AG04450 (cell line): ENCODE measurements at regions not wholly inside any gene's neighbourhood (a gene's known extent, or its start where the extent isn't known, plus 50 kb on each side); places are given as distances from the start of the nearest gene placed in this dataset.
"Not testable (repeated sequence)": the region's sequence is repeated elsewhere in the genome, so short reads cannot be mapped to it uniquely, and the experiment has no call there.

Source experiments
- CTCF ChIA-PET: fragments of 300-600, 350-600 bp; formaldehyde crosslinking; extraction: SDS; loops from one replicate; lab custom pipeline; 2022; ENCODE audit warnings: antibody characterized with exemption, inconsistent platforms; lab: Charles Lee
- POLR2A ChIA-PET: fragments of 350-600 bp; formaldehyde crosslinking; extraction: SDS; loops from one replicate; lab custom pipeline; 2021; ENCODE audit warnings: antibody characterized with exemption, inconsistent platforms; lab: Yijun Ruan, JAX
- DNase-seq: peaks from one replicate; pipeline ENCODE4 v3.0.0-alpha.2; 2011; ENCODE audit warnings: low read depth, low spot score
- H3K27ac ChIP-seq: one replicate; pipeline ENCODE4 v1.5.1; 2012; ENCODE audit warnings: low read depth, low read length, control low read depth
- H3K27me3 ChIP-seq: one replicate; pipeline ENCODE4 v1.6.0; 2012; ENCODE audit warnings: low read length; ENCODE audit not compliant: control insufficient read depth, insufficient read depth
- H3K4me3 ChIP-seq: 2 replicates; pipeline ENCODE4 v1.5.1; 2011; ENCODE audit warnings: mild to moderate bottlenecking, low read depth, low read length, control low read depth
- H3K9me3 ChIP-seq: 2 replicates; pipeline ENCODE4 v1.5.1; 2012; ENCODE audit warnings: low read length; ENCODE audit not compliant: control insufficient read depth, insufficient read depth
- TF ChIP-seq, protein P1 (sequence below): IDR thresholded peaks from 2 replicates; pipeline ENCODE4 v1.5.1; 2011; ENCODE audit warnings: low read depth, low read length, control low read depth, inconsistent platforms

DNA sequence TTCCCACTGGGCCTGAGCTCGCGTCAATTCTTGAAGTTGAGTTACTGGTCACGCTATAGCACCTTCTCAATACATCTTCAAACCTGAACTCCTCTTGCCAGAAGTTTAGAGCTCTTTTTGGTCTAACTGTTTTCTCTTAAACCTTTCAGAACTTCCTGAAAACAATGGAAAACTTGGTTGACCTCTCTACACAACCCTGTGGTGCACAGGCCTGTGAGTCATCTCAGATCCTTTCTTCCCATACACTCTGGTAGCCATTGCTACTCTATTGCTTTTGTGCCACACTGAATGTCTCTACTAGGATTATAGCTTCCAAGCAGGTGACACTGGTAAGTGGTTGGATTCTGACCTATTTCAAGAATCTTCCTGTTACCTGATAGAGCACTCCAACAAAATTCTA, 321.5 kb upstream of the FSIP2 start:
- no peak for DNase-seq
- Histone ChIP-seq H3K4me3 (no peak overlapping the region), H3K27me3 (no peaks in the 10 kb centered on the region), H3K9me3 (peaks cover 6% of the 10 kb centered on the region), H3K27ac (no peak overlapping the region)
- TF ChIP-seq, protein P1, sequence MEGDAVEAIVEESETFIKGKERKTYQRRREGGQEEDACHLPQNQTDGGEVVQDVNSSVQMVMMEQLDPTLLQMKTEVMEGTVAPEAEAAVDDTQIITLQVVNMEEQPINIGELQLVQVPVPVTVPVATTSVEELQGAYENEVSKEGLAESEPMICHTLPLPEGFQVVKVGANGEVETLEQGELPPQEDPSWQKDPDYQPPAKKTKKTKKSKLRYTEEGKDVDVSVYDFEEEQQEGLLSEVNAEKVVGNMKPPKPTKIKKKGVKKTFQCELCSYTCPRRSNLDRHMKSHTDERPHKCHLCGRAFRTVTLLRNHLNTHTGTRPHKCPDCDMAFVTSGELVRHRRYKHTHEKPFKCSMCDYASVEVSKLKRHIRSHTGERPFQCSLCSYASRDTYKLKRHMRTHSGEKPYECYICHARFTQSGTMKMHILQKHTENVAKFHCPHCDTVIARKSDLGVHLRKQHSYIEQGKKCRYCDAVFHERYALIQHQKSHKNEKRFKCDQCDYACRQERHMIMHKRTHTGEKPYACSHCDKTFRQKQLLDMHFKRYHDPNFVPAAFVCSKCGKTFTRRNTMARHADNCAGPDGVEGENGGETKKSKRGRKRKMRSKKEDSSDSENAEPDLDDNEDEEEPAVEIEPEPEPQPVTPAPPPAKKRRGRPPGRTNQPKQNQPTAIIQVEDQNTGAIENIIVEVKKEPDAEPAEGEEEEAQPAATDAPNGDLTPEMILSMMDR: no peak
- CTCF ChIA-PET: interaction anchor here (1.0 kb wide), 1 partner anchor 8 kb away, joined by 3 read pairs; no protein-coding TSS in a partner anchor
- POLR2A ChIA-PET: no interaction called here

DNA sequence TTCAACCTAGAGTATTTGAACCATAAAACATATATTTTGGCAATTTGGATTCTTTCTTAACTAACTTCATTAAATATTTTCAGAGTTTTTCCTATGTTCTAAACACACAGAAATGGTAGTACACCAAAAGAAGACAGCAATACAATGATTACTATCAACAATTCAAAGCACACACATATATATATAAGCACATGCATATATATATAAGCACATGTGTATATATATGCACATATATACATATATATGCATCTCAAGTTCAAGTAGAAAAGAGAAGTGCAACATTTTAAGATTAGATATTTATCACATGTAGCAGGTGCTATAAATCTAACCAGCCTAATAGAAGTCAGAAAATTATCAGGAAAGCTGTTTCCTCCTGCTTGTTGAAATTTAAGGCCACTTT, 320.9 kb upstream of the FSIP2 start:
- Histone ChIP-seq H3K9me3 (peaks cover 6% of the 10 kb centered on the region), H3K27me3 (no peaks in the 10 kb centered on the region), H3K27ac (no peak overlapping the region), H3K4me3 (no peak overlapping the region)
- POLR2A ChIA-PET: no interaction called here
- TF ChIP-seq, protein P1: no peak
- CTCF ChIA-PET: interaction anchor here (1.0 kb wide), 1 partner anchor 8 kb away, joined by 3 read pairs; no protein-coding TSS in a partner anchor
- DNase-seq: no peak

DNA sequence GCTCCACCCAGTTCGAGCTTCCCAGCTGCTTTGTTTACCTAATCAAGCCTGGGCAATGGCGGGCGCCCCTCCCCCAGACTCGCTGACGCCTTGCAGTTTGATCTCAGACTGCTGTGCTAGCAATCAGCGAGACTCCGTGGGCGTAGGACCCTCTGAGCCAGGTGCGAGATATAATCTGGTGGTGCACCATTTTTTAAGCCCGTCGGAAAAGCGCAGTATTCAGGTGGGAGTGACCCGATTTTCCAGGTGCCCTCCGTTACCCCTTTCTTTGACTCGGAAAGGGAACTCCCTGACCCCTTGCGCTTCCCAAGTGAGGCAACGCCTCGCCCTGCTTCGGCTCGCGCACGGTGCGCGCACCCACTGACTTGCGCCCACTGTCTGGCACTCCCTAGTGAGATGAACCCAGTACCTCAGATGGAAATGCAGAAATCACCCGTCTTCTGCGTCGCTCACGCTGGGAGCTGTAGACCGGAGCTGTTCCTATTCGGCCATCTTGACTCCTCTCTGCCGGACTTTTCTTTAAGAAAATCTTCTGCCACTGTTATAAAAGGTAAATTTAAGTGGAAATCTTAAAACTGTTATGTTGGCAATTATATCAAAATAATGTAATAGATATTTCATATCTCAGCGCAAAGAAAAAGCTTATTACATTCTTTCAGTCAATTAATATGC, 313.5 kb upstream of the FSIP2 start:
- H3K9me3 ChIP-seq, DNase-seq, POLR2A ChIA-PET, H3K27me3 ChIP-seq, H3K27ac ChIP-seq: not testable (repeated sequence)
- CTCF ChIA-PET: interaction anchor here (0.7 to 1.0 kb wide), 2 partner anchors 8 to 314 kb away, joined by 3 read pairs; no protein-coding TSS in a partner anchor
- peak overlapping the region; percentile 36 for H3K4me3 ChIP-seq

DNA sequence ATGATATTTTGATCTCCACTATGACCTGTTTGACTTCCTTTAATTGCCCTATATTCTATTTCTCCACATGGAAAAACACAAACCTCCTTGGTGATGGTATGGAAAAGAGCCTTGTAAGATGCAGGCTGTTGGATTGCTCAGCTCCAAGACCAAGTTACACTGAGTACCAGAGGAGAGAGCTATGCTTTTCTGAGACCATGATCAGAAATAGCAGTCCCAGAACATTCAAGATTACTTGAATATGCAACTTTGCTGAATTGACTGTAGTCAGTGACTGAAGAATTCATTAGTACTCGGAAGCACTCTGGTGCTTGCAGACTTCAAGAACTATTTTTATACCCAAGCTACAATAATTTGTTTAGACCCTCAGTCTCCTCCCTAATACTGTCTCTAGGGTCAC, 310.6 kb upstream of the FSIP2 start:
- Histone ChIP-seq H3K9me3 (peaks cover 3% of the 10 kb centered on the region; the same call in 1 of the 2 replicates), H3K27ac (no peak overlapping the region), H3K27me3 (no peaks in the 10 kb centered on the region), H3K4me3 (no peak overlapping the region)
- POLR2A ChIA-PET: no interaction called here
- DNase-seq: no peak
- CTCF ChIA-PET: no interaction called here
- TF ChIP-seq, protein P1: no peak

DNA sequence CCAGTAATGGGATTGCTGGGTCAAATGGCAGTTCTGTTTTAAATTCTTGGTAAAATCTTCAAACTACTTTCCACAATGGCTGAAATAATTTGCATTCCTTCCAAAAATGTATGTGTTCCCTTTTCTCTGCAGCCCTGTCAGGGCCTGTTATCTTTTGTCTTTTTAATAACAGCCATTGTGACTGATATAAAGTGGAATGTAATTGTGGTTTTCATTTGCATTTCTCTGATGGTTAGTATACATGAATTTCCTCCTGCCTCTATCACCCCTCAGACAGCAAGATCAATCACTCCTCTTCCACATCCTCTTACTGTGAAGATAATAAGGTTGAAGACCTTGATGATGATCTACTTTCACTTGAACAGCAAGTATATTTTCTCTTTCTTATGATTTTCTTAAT, 304.8 kb upstream of the FSIP2 start:
- H3K27ac ChIP-seq: no peak overlapping the region

More for the DNA sequence above, 304.8 kb upstream of the FSIP2 start:
- ChIA-PET CTCF (no interaction called here), POLR2A (no interaction called here)
- Histone ChIP-seq H3K4me3 (no peak overlapping the region), H3K27me3 (no peaks in the 10 kb centered on the region), H3K9me3 (peaks cover 3% of the 10 kb centered on the region; the same call in 1 of the 2 replicates)
- no peak for DNase-seq
- TF ChIP-seq, protein P1: no peak
